Astrocyte of the spinal cord (primary cell): ENCODE measurements at regions not wholly inside any gene's neighbourhood (a gene's known extent, or its start where the extent isn't known, plus 50 kb on each side); places are given as distances from the start of the nearest gene placed in this dataset.

Source experiments
- DNase-seq: peaks from one replicate; pipeline ENCODE4 v3.0.0; 2011; ENCODE audit warnings: low read depth, low spot score
- H3K4me3 ChIP-seq: 2 replicates; pipeline ENCODE4 v1.5.1; 2011; ENCODE audit warnings: low read depth, mild to moderate bottlenecking, low read length, moderate library complexity
- CTCF ChIP-seq: IDR thresholded peaks from 2 replicates; pipeline ENCODE4 v1.5.1; 2012; ENCODE audit warnings: low read depth, mild to moderate bottlenecking, low read length, inconsistent platforms
- in situ Hi-C: cut with HindIII; loops from 2 replicates; pipeline ENCODE4 v1.10.0; 2017; ENCODE audit warnings: low sequenced_read_pairs

- in situ Hi-C loops: no loop called here
- DNase-seq: no peak
- TF ChIP-seq CTCF: no peak
- H3K4me3 ChIP-seq: no peak overlapping the region
Observed at GRCh38 chr2:198220763-198221610, 416.6 kb downstream of the PLCL1 start.

GRCh38 chr2:198219292-198219691 is 414.9 kb downstream of the PLCL1 start:
- no peak for TF ChIP-seq CTCF
- no peak overlapping the region for H3K4me3 ChIP-seq
- in situ Hi-C loops: no loop called here
- no peak for DNase-seq

GRCh38 chr2:198214114-198214596 is 409.8 kb downstream of the PLCL1 start:
- no peak for TF ChIP-seq CTCF
- no peak overlapping the region for H3K4me3 ChIP-seq
- no peak for DNase-seq
- in situ Hi-C loops: no loop called here

- in situ Hi-C loops: no loop called here
- no peak overlapping the region for H3K4me3 ChIP-seq
- no peak for DNase-seq
- TF ChIP-seq CTCF: no peak
Observed at GRCh38 chr2:198213253-198213652, 408.9 kb downstream of the PLCL1 start.

GRCh38 chr2:198211706-198212105 is 407.3 kb downstream of the PLCL1 start:
- in situ Hi-C loops: no loop called here

More at GRCh38 chr2:198211706-198212105, 407.3 kb downstream of the PLCL1 start:
- no peak for DNase-seq
- no peak overlapping the region for H3K4me3 ChIP-seq
- TF ChIP-seq CTCF: no peak
